HepG2 (cell line): ENCODE measurements at regions not wholly inside any gene's neighbourhood (a gene's known extent, or its start where the extent isn't known, plus 50 kb on each side); places are given as distances from the start of the nearest gene placed in this dataset.

Experiments
- DR1 ChIP-seq: sonication (generic); formaldehyde crosslinking; IDR thresholded peaks from 2 replicates; pipeline ENCODE4 v1.8.0; 2021; ENCODE audit warnings: mild to moderate bottlenecking, missing genetic modification reagents, inconsistent platforms
- ETV6 ChIP-seq: sonication (generic); formaldehyde crosslinking; conservative IDR thresholded peaks from 2 replicates; pipeline ENCODE4 v1.4.0; 2020; ENCODE audit warnings: missing genetic modification reagents
- FOXC1 ChIP-seq: sonication (generic); formaldehyde crosslinking; IDR thresholded peaks from 2 replicates; pipeline ENCODE4 v1.8.0; 2022; ENCODE audit warnings: mild to moderate bottlenecking, missing genetic modification reagents, borderline replicate concordance
- HMGA1 ChIP-seq: sonication (generic); formaldehyde crosslinking; conservative IDR thresholded peaks from 2 replicates; pipeline ENCODE4 v1.4.0; 2020; ENCODE audit warnings: missing genetic modification reagents
- KLF16 ChIP-seq, 2 experiments: sonication (generic) in 1 of 2; formaldehyde crosslinking in 1 of 2; IDR thresholded peaks; 2 replicates each; pipeline versions ENCODE4 v1.6.1 to v1.8.0; 2016 to 2023; ENCODE audit warnings: missing genetic modification reagents in 2 of 2, missing compliant biosample characterization in 1 of 2
- NCOA1 ChIP-seq: sonication (generic); formaldehyde crosslinking; IDR thresholded peaks from 2 replicates; pipeline ENCODE4 v1.9.0; 2021; ENCODE audit warnings: missing genetic modification reagents
- NFIB ChIP-seq: sonication (generic); formaldehyde crosslinking; IDR thresholded peaks from 2 replicates; pipeline ENCODE4 v1.9.0; 2021; ENCODE audit warnings: missing genetic modification reagents, mild to moderate bottlenecking, borderline replicate concordance
- PITX1 ChIP-seq: sonication (generic); formaldehyde crosslinking; IDR thresholded peaks from 2 replicates; pipeline ENCODE4 v1.5.1; 2020; ENCODE audit warnings: mild to moderate bottlenecking, missing genetic modification reagents
- TAF15 ChIP-seq: fragments of 200-400 bp; formaldehyde crosslinking; IDR thresholded peaks from one replicate; pipeline ENCODE4 v1.6.1; 2018; ENCODE audit warnings: mild to moderate bottlenecking, low read depth, low read length; ENCODE audit not compliant: poor library complexity, severe bottlenecking
- TOE1 ChIP-seq: sonication (generic); formaldehyde crosslinking; IDR thresholded peaks from 2 replicates; pipeline ENCODE4 v1.4.0; 2020; ENCODE audit warnings: mild to moderate bottlenecking, missing genetic modification reagents
- ZFP36L1 ChIP-seq: sonication (generic); formaldehyde crosslinking; IDR thresholded peaks from 2 replicates; pipeline ENCODE4 v1.8.0; 2022; ENCODE audit warnings: mild to moderate bottlenecking, missing genetic modification reagents, moderate library complexity
- ZFY ChIP-seq: sonication (generic); formaldehyde crosslinking; IDR thresholded peaks from 2 replicates; pipeline ENCODE4 v1.4.0; 2020; ENCODE audit warnings: missing genetic modification reagents
- ZNF143 ChIP-seq: sonication (generic); formaldehyde crosslinking; IDR thresholded peaks from 2 replicates; pipeline ENCODE4 v1.4.0; 2020; ENCODE audit warnings: missing genetic modification reagents
- ZNF546 ChIP-seq: sonication (generic); formaldehyde crosslinking; conservative IDR thresholded peaks from 2 replicates; pipeline ENCODE4 v1.8.1; 2023; ENCODE audit warnings: mild to moderate bottlenecking, missing genetic modification reagents
- ZNF782 ChIP-seq: sonication (generic); formaldehyde crosslinking; IDR thresholded peaks from 2 replicates; pipeline ENCODE4 v1.4.0; 2020; ENCODE audit warnings: missing genetic modification reagents, mild to moderate bottlenecking, borderline replicate concordance
- ZNF816 ChIP-seq: sonication (generic); formaldehyde crosslinking; IDR thresholded peaks from 2 replicates; pipeline ENCODE4 v1.8.0; 2022; ENCODE audit warnings: missing genetic modification reagents, mild to moderate bottlenecking, borderline replicate concordance
- ZNF83 ChIP-seq: sonication (generic); formaldehyde crosslinking; IDR thresholded peaks from 2 replicates; pipeline ENCODE4 v1.4.0; 2020; ENCODE audit warnings: missing genetic modification reagents, mild to moderate bottlenecking, borderline replicate concordance
- TF ChIP-seq, protein P1 (sequence below): IDR thresholded peaks from 2 replicates; pipeline ENCODE4 v1.6.1; 2016
- TF ChIP-seq, protein P2 (sequence below): sonication (generic); formaldehyde crosslinking; IDR thresholded peaks from 2 replicates; pipeline ENCODE4 v1.4.0; 2020; ENCODE audit warnings: missing genetic modification reagents
- TF ChIP-seq, protein P3 (sequence below): sonication (generic); formaldehyde crosslinking; IDR thresholded peaks from 2 replicates; pipeline ENCODE4 v1.4.0; 2020; ENCODE audit warnings: missing genetic modification reagents
- TF ChIP-seq, protein P4 (sequence below): sonication (generic); formaldehyde crosslinking; IDR thresholded peaks from 2 replicates; pipeline ENCODE4 v1.8.0; 2022; ENCODE audit warnings: missing genetic modification reagents, mild to moderate bottlenecking, borderline replicate concordance
- TF ChIP-seq, protein P5 (sequence below): IDR thresholded peaks from 2 replicates; pipeline ENCODE4 v1.6.1; 2012; ENCODE audit warnings: low read depth, low read length, improper control_type of control experiment

DNA sequence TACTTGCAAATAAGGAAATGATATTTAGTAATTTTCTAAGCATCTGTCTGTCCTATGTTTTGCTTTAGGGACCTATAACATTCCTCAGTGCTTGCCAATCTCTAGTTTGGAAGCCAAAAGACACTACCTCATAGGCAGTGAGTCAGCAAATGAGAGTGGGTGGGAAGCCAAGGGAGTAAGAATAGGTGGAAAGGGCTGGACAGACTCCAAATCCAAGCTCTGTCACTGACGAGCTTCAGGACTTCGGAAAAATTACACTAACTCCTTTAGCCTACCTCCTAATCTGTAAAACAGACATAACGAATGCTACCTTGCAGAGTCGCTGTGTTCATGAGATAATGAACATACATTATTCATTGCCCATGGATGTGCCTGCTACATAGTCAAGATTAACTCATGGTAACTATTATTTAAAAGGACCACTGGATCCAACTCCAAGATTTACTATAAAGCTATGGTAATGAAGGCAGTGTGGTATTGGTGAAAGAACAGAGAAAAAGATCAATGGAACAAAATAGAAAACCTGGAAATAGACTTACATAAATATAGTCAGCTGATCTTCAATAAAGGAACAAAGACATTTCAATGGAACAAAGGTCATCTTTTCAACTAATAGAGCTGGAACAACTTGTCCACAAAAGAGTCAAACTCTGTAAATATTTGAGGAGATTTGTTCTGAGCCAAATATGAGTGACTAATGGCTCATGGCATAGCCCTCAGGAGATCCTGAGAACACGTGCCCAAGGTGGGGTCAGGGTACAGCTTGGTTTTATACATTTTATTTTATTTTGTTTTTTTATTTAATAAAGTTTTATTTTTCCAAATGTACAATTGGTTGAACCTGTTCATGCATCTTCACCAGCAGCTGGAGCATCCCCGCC lies 64.1 kb downstream of the FAM50B start (continued):
- TF ChIP-seq, protein P1, sequence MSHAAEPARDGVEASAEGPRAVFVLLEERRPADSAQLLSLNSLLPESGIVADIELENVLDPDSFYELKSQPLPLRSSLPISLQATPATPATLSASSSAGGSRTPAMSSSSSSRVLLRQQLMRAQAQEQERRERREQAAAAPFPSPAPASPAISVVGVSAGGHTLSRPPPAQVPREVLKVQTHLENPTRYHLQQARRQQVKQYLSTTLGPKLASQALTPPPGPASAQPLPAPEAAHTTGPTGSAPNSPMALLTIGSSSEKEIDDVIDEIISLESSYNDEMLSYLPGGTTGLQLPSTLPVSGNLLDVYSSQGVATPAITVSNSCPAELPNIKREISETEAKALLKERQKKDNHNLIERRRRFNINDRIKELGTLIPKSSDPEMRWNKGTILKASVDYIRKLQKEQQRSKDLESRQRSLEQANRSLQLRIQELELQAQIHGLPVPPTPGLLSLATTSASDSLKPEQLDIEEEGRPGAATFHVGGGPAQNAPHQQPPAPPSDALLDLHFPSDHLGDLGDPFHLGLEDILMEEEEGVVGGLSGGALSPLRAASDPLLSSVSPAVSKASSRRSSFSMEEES (CRISPR knock-in tag): peak; percentile 98
- no peak for TF ChIP-seq ETV6
- TF ChIP-seq ZNF546 (CRISPR knock-in tag): no peak
- no peak for TF ChIP-seq ZFP36L1 (CRISPR knock-in tag)
- TF ChIP-seq, protein P2, sequence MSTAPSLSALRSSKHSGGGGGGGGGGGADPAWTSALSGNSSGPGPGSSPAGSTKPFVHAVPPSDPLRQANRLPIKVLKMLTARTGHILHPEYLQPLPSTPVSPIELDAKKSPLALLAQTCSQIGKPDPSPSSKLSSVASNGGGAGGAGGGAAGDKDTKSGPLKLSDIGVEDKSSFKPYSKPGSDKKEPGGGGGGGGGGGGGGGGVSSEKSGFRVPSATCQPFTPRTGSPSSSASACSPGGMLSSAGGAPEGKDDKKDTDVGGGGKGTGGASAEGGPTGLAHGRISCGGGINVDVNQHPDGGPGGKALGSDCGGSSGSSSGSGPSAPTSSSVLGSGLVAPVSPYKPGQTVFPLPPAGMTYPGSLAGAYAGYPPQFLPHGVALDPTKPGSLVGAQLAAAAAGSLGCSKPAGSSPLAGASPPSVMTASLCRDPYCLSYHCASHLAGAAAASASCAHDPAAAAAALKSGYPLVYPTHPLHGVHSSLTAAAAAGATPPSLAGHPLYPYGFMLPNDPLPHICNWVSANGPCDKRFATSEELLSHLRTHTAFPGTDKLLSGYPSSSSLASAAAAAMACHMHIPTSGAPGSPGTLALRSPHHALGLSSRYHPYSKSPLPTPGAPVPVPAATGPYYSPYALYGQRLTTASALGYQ (CRISPR knock-in tag): peak; percentile 86
- TF ChIP-seq, protein P3, sequence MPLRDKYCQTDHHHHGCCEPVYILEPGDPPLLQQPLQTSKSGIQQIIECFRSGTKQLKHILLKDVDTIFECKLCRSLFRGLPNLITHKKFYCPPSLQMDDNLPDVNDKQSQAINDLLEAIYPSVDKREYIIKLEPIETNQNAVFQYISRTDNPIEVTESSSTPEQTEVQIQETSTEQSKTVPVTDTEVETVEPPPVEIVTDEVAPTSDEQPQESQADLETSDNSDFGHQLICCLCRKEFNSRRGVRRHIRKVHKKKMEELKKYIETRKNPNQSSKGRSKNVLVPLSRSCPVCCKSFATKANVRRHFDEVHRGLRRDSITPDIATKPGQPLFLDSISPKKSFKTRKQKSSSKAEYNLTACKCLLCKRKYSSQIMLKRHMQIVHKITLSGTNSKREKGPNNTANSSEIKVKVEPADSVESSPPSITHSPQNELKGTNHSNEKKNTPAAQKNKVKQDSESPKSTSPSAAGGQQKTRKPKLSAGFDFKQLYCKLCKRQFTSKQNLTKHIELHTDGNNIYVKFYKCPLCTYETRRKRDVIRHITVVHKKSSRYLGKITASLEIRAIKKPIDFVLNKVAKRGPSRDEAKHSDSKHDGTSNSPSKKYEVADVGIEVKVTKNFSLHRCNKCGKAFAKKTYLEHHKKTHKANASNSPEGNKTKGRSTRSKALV (CRISPR knock-in tag): no peak
- no peak for TF ChIP-seq TAF15
- no peak for TF ChIP-seq ZNF782 (CRISPR knock-in tag)
- no peak; the same call in 1 of the 2 replicates for TF ChIP-seq NCOA1
- no peak; the same call in 1 of the 2 replicates for TF ChIP-seq ZFY (CRISPR knock-in tag)
- no peak for TF ChIP-seq ZNF816 (CRISPR knock-in tag)
- TF ChIP-seq PITX1: peak; percentile 97
- TF ChIP-seq ZNF83: no peak
- TF ChIP-seq KLF16 (CRISPR knock-in tag; IDR thresholded peaks at IDR 0.05): peak in 1 of 2 experiments; percentile 52; a peak in 1 of 4 replicates
- no peak for TF ChIP-seq TOE1 (CRISPR knock-in tag)
- TF ChIP-seq HMGA1 (CRISPR knock-in tag): no peak
- no peak for TF ChIP-seq ZNF143 (CRISPR knock-in tag)
- TF ChIP-seq, protein P4, sequence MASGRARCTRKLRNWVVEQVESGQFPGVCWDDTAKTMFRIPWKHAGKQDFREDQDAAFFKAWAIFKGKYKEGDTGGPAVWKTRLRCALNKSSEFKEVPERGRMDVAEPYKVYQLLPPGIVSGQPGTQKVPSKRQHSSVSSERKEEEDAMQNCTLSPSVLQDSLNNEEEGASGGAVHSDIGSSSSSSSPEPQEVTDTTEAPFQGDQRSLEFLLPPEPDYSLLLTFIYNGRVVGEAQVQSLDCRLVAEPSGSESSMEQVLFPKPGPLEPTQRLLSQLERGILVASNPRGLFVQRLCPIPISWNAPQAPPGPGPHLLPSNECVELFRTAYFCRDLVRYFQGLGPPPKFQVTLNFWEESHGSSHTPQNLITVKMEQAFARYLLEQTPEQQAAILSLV (CRISPR knock-in tag): no peak
- TF ChIP-seq, protein P5, sequence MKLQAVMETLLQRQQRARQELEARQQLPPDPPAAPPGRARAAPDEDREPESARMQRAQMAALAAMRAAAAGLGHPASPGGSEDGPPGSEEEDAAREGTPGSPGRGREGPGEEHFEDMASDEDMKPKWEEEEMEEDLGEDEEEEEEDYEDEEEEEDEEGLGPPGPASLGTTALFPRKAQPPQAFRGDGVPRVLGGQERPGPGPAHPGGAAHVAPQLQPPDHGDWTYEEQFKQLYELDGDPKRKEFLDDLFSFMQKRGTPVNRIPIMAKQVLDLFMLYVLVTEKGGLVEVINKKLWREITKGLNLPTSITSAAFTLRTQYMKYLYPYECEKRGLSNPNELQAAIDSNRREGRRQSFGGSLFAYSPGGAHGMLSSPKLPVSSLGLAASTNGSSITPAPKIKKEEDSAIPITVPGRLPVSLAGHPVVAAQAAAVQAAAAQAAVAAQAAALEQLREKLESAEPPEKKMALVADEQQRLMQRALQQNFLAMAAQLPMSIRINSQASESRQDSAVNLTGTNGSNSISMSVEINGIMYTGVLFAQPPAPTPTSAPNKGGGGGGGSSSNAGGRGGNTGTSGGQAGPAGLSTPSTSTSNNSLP: peak; percentile 84
- no peak for TF ChIP-seq DR1
- no peak for TF ChIP-seq NFIB
- TF ChIP-seq FOXC1: no peak
